ENCODE measurements at regions not wholly inside any gene's neighbourhood (a gene's known extent, or its start where the extent isn't known, plus 50 kb on each side); places are given as distances from the start of the nearest gene placed in this dataset.

GRCh38 chrX:42973321-42973720 is 195.4 kb upstream of the PPP1R2C start:
- FAIRE-seq (no peak), DNase-seq (no peak), ATAC-seq (no peak)
- Histone ChIP-seq H3K9me3 (no peaks in the 10 kb centered on the region), H3K4me3 (no peak overlapping the region), H3K27me3 (peaks cover 0 to 4% (median 0%) of the 10 kb centered on the region in 4 donors), H3K27ac (no peak overlapping the region), H3K36me3 (no peaks in the 10 kb centered on the region), H3K4me1 (no peaks in the 10 kb centered on the region)
- intact Hi-C loops (cut with DNase I): no loop called here
- no peak for TF ChIP-seq CTCF (IDR thresholded peaks at IDR 0.05)
- 55 to 60% methylated on average over 2 of the region's 2 CpGs for WGBS, 2 donors

GRCh38 chrX:42975906-42976305 is 197.9 kb upstream of the PPP1R2C start:
- ATAC-seq: no peak
- Histone ChIP-seq H3K27ac (no peak overlapping the region), H3K4me1 (no peaks in the 10 kb centered on the region), H3K4me3 (no peak overlapping the region), H3K36me3 (no peaks in the 10 kb centered on the region), H3K27me3 (peaks cover 0 to 4% (median 0%) of the 10 kb centered on the region in 4 donors), H3K9me3 (no peaks in the 10 kb centered on the region)
- intact Hi-C loops (cut with DNase I): no loop called here
- 88 to 96% methylated on average over 2 of the region's 2 CpGs for WGBS, 2 donors
- no peak for FAIRE-seq
- no peak for TF ChIP-seq CTCF (IDR thresholded peaks at IDR 0.05)
- DNase-seq: no peak

GRCh38 chrX:42976746-42977366 is 198.9 kb upstream of the PPP1R2C start:
- Histone ChIP-seq H3K9me3 (no peaks in the 10 kb centered on the region), H3K4me3 (no peak overlapping the region), H3K36me3 (no peaks in the 10 kb centered on the region), H3K4me1 (no peaks in the 10 kb centered on the region), H3K27me3 (peaks cover 0 to 4% (median 0%) of the 10 kb centered on the region in 4 donors), H3K27ac (no peak overlapping the region)
- FAIRE-seq (no peak), DNase-seq (peak in 1 of 6 donors; percentile 2), ATAC-seq (peak in 3 of 4 donors; percentile 15 to 48 (median 28))
- intact Hi-C loops (cut with DNase I): no loop called here
- TF ChIP-seq CTCF (IDR thresholded peaks at IDR 0.05): no peak
- 29 to 31% methylated on average over 2 of the region's 2 CpGs for WGBS, 2 donors

GRCh38 chrX:42978655-42979379 is 200.9 kb upstream of the PPP1R2C start:
- ATAC-seq (no peak), FAIRE-seq (no peak), DNase-seq (no peak)
- Histone ChIP-seq H3K4me1 (no peaks in the 10 kb centered on the region), H3K27me3 (no peaks in the 10 kb centered on the region), H3K4me3 (no peak overlapping the region), H3K9me3 (no peaks in the 10 kb centered on the region), H3K27ac (no peak overlapping the region), H3K36me3 (no peaks in the 10 kb centered on the region)
- 59 to 78% methylated on average over 3 of the region's 3 CpGs for WGBS, 2 donors
- intact Hi-C loops (cut with DNase I): no loop called here
- no peak for TF ChIP-seq CTCF (IDR thresholded peaks at IDR 0.05)

- ATAC-seq (no peak), DNase-seq (no peak), FAIRE-seq (no peak)
- H3K4me1 ChIP-seq: no peaks in the 10 kb centered on the region
- H3K36me3 ChIP-seq: no peaks in the 10 kb centered on the region
- WGBS, 2 donors: 36 to 76% methylated on average over 1 of the region's 1 CpG
- H3K27ac ChIP-seq: no peak overlapping the region
- no peak for TF ChIP-seq CTCF (IDR thresholded peaks at IDR 0.05)
- no peaks in the 10 kb centered on the region for H3K9me3 ChIP-seq
- intact Hi-C loops (cut with DNase I): no loop called here
- H3K27me3 ChIP-seq: no peaks in the 10 kb centered on the region
- H3K4me3 ChIP-seq: no peak overlapping the region
Observed at GRCh38 chrX:42988700-42989099, 210.7 kb upstream of the PPP1R2C start.
